ENCODE measurements at regions not wholly inside any gene's neighbourhood (a gene's known extent, or its start where the extent isn't known, plus 50 kb on each side); places are given as distances from the start of the nearest gene placed in this dataset.
"Not testable (repeated sequence)": the region's sequence is repeated elsewhere in the genome, so short reads cannot be mapped to it uniquely, and the experiment has no call there.

DNA sequence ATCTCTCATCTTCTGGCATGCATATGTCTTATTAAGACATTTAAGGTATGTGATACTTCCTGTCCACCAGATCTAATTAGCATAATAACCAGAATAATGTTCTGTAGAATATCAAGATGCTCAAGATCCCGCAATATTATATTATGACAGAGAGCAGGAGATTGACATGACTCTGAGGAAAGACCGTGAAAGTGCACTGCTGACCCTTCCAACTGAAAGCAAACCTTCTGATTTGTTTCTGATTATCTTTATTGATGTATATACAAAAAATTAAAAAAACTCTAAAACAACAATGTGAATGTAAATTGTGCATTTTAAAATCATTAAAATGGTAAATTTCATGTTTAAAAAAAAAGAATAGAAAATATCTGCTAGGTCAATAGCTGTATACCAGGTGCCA is 184.4 kb upstream of the TMEM45B start:
- H3K4me1 ChIP-seq (ENCODE audit: control insufficient read depth in 2 of 2, insufficient read depth in 2 of 2, low read length in 2 of 2), result no peaks in the 10 kb centered on the region
- no peaks in the 10 kb centered on the region for H3K27me3 ChIP-seq (ENCODE audit: control insufficient read depth in 2 of 2, insufficient read depth in 2 of 2, low read length in 2 of 2)
- H3K9me3 ChIP-seq (ENCODE audit: control insufficient read depth in 2 of 2, low read length in 2 of 2), result no peaks in the 10 kb centered on the region
- H3K9ac ChIP-seq (ENCODE audit: low read depth in 1 of 2, low read length in 2 of 2), result no peak overlapping the region
- H3K27ac ChIP-seq (ENCODE audit: low read depth in 2 of 2, low read length in 2 of 2), result no peak overlapping the region
- H3K4me3 ChIP-seq (ENCODE audit: low read length in 2 of 2), result no peak overlapping the region
- H3K36me3 ChIP-seq (ENCODE audit: control insufficient read depth in 2 of 2, insufficient read depth in 2 of 2, low read length in 2 of 2), result no peaks in the 10 kb centered on the region

DNA sequence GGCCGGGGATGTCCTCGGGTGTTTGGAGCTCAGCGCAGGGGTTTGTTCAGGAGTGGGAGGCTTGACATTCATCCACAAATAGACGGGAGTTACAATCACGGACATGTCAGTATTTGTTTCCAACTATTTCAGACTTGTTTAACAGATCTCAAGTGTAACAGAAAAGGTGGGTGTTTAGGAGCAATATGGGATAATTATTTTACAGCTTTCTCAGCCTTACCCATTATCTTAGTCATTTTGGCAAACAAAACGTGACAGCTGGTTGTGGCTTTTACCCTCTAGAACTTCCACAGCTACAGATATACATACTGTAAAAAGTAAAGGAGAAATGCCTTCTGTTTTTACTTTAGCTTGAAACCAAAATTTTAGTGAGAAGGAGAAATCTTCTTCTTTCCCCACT is 178.7 kb upstream of the TMEM45B start:
- Histone ChIP-seq H3K36me3 (ENCODE audit: control insufficient read depth in 2 of 2, insufficient read depth in 2 of 2, low read length in 2 of 2) (no peaks in the 10 kb centered on the region), H3K4me3 (ENCODE audit: low read length in 2 of 2) (no peak overlapping the region), H3K9ac (ENCODE audit: low read depth in 1 of 2, low read length in 2 of 2) (no peak overlapping the region), H3K27ac (ENCODE audit: low read depth in 2 of 2, low read length in 2 of 2) (no peak overlapping the region), H3K9me3 (ENCODE audit: control insufficient read depth in 2 of 2, low read length in 2 of 2) (no peaks in the 10 kb centered on the region), H3K4me1 (ENCODE audit: control insufficient read depth in 2 of 2, insufficient read depth in 2 of 2, low read length in 2 of 2) (no peaks in the 10 kb centered on the region), H3K27me3 (ENCODE audit: control insufficient read depth in 2 of 2, insufficient read depth in 2 of 2, low read length in 2 of 2) (peaks cover 3 to 8% of the 10 kb centered on the region in 2 donors)

DNA sequence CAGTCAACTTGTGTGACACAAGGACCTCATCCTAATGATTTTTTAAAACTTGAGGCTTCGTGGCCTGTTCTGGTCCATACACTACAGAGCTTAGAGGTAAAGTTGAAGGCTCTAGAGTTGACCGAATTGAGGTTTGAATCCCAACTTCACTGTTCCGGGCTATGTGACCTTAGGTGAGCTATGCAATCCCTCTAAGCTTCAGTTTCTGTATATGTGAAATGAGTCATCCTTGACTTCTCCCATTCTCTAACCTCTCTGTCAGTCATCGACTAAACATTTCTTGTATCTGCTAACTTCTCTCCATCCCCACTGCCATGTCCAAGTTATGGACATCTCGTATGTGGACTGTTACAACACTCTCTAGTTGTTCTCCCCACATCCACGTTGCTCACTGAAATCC is 178.2 kb upstream of the TMEM45B start:
- peaks cover 3 to 10% of the 10 kb centered on the region in 2 donors for H3K27me3 ChIP-seq (ENCODE audit: control insufficient read depth in 2 of 2, insufficient read depth in 2 of 2, low read length in 2 of 2)
- H3K4me1 ChIP-seq (ENCODE audit: control insufficient read depth in 2 of 2, insufficient read depth in 2 of 2, low read length in 2 of 2), result no peaks in the 10 kb centered on the region
- H3K36me3 ChIP-seq (ENCODE audit: control insufficient read depth in 2 of 2, insufficient read depth in 2 of 2, low read length in 2 of 2), result no peaks in the 10 kb centered on the region
- no peaks in the 10 kb centered on the region for H3K9me3 ChIP-seq (ENCODE audit: control insufficient read depth in 2 of 2, low read length in 2 of 2)
- H3K9ac ChIP-seq (ENCODE audit: low read depth in 1 of 2, low read length in 2 of 2), result no peak overlapping the region
- no peak overlapping the region for H3K27ac ChIP-seq (ENCODE audit: low read depth in 2 of 2, low read length in 2 of 2)
- H3K4me3 ChIP-seq (ENCODE audit: low read length in 2 of 2), result no peak overlapping the region

DNA sequence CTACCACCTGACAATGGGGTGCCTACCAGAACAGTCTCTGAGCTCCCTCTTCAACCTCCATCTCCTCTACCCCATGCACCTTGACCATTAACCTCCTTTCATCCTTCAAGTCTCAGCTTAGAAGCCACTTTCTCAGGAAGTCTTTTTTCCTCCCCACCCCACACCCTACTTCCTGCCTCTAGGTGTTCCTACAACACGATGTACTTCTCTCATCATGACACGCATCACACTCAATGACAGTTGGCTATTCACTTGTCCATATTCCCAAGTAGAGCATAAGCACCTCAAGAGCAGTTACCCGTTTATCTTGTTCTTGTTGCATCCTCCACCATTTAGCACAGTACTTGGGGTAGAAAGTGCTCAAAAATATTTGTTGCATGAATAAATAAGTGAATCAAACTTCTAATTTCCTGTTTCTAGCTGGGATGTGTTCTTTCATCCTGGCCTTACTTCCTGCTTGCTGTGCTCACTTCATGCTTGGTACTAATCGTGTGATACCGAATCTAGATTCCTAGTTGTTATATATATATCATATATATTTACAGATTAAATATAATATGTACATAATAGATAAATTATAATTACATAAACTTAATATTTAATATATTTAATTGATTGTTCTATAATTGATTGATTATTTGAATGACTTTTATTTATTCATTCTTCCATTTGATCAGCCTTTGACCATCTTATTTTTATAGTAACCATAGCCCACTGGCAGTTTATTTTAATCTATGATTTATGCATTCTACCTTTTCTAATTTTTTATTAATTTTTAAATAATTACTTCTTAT is 177.5 kb upstream of the TMEM45B start:
- H3K27me3 ChIP-seq (ENCODE audit: control insufficient read depth in 2 of 2, insufficient read depth in 2 of 2, low read length in 2 of 2), result peaks cover 3 to 12% of the 10 kb centered on the region in 2 donors
- H3K27ac ChIP-seq (ENCODE audit: low read depth in 2 of 2, low read length in 2 of 2), result no peak overlapping the region
- H3K36me3 ChIP-seq (ENCODE audit: control insufficient read depth in 2 of 2, insufficient read depth in 2 of 2, low read length in 2 of 2), result no peaks in the 10 kb centered on the region
- H3K4me3 ChIP-seq (ENCODE audit: low read length in 2 of 2), result no peak overlapping the region
- no peaks in the 10 kb centered on the region for H3K9me3 ChIP-seq (ENCODE audit: control insufficient read depth in 2 of 2, low read length in 2 of 2)
- no peaks in the 10 kb centered on the region for H3K4me1 ChIP-seq (ENCODE audit: control insufficient read depth in 2 of 2, insufficient read depth in 2 of 2, low read length in 2 of 2)
- no peak overlapping the region for H3K9ac ChIP-seq (ENCODE audit: low read depth in 1 of 2, low read length in 2 of 2)

DNA sequence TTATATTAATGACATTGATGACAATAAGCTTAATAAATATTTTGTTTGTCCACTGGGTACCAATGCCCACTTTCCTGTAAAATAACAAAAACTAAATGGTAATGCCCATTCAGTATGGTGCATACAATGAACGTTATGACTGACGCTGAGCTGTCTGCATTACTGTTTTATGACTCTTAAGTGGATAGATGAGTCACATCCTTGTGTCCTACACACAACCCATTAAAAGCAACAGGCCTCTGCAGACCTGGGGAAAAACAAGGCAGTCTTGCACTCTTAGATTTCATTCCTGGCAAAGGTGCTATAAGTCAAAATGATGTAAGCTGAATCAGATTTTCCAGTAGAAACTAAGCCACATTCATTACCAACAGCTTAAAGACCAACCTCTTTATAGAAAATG is 176.3 kb upstream of the TMEM45B start:
- no peak overlapping the region for H3K4me3 ChIP-seq (ENCODE audit: low read length in 2 of 2)
- H3K27me3 ChIP-seq (ENCODE audit: control insufficient read depth in 2 of 2, insufficient read depth in 2 of 2, low read length in 2 of 2), result peaks cover 6 to 18% of the 10 kb centered on the region in 2 donors
- no peaks in the 10 kb centered on the region for H3K36me3 ChIP-seq (ENCODE audit: control insufficient read depth in 2 of 2, insufficient read depth in 2 of 2, low read length in 2 of 2)
- no peak overlapping the region for H3K27ac ChIP-seq (ENCODE audit: low read depth in 2 of 2, low read length in 2 of 2)
- H3K9me3 ChIP-seq (ENCODE audit: control insufficient read depth in 2 of 2, low read length in 2 of 2), result no peaks in the 10 kb centered on the region
- H3K9ac ChIP-seq (ENCODE audit: low read depth in 1 of 2, low read length in 2 of 2), result no peak overlapping the region
- H3K4me1 ChIP-seq (ENCODE audit: control insufficient read depth in 2 of 2, insufficient read depth in 2 of 2, low read length in 2 of 2), result no peaks in the 10 kb centered on the region

DNA sequence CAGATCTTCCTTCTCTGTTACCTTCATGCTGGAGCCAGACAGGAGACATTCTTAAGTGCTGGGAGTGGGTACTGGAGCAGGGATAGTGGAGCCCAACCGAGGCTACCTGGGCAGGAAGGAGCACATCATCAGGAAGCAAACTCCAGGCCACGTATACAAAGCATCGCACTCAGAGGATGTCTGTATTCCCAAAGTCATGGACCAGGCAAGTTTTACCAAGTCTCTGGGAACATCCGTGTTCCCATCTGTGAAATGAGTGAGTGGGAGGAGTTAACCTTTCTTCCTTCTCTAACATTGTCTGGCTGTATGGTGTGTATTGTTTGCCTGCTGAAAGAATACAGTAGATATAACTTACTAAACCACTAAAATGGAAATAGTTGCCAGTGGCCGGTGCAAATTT is 175.0 kb upstream of the TMEM45B start:
- Histone ChIP-seq H3K27ac (ENCODE audit: low read depth in 2 of 2, low read length in 2 of 2) (no peak overlapping the region), H3K4me1 (ENCODE audit: control insufficient read depth in 2 of 2, insufficient read depth in 2 of 2, low read length in 2 of 2) (no peaks in the 10 kb centered on the region), H3K36me3 (ENCODE audit: control insufficient read depth in 2 of 2, insufficient read depth in 2 of 2, low read length in 2 of 2) (no peaks in the 10 kb centered on the region), H3K9ac (ENCODE audit: low read depth in 1 of 2, low read length in 2 of 2) (no peak overlapping the region), H3K9me3 (ENCODE audit: control insufficient read depth in 2 of 2, low read length in 2 of 2) (no peaks in the 10 kb centered on the region), H3K27me3 (ENCODE audit: control insufficient read depth in 2 of 2, insufficient read depth in 2 of 2, low read length in 2 of 2) (peaks cover 7 to 23% of the 10 kb centered on the region in 2 donors), H3K4me3 (ENCODE audit: low read length in 2 of 2) (no peak overlapping the region)

DNA sequence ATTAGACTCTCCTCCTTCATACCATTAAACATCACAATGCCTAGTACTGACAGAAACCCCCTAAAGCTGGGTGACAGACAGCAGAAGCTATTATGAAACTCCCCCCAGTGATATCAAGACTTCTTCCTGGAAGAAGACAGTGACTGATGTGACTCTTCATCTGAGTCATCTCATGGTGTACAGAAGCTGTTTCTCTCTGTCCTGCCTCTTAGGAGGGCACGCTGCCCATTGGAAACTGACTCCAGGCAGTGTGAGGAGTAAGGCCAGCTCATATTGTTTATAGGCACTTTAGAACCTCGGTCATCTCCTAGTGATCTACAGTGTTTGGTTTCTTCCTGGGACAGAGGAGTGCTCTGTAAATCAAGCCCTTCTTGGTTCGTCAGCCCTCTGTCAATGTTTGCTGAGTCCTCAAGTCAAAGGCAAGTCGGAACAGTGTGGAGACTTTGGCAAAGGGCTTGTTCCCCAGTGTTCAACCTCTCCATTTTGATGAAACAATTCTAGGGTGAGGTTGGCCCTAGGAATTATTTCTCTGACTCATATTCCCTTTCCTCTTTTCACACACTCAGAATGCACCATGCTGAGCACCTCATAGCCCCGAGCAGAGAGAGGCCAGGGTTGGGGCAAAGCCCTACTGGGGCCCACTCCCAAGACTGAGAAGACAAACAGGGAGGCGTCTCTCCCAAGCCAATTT is 172.5 kb upstream of the TMEM45B start:
- Histone ChIP-seq H3K4me3 (ENCODE audit: low read length in 2 of 2) (no peak overlapping the region), H3K27ac (ENCODE audit: low read depth in 2 of 2, low read length in 2 of 2) (no peak overlapping the region), H3K9ac (ENCODE audit: low read depth in 1 of 2, low read length in 2 of 2) (no peak overlapping the region), H3K4me1 (ENCODE audit: control insufficient read depth in 2 of 2, insufficient read depth in 2 of 2, low read length in 2 of 2) (no peaks in the 10 kb centered on the region), H3K9me3 (ENCODE audit: control insufficient read depth in 2 of 2, low read length in 2 of 2) (no peaks in the 10 kb centered on the region), H3K36me3 (ENCODE audit: control insufficient read depth in 2 of 2, insufficient read depth in 2 of 2, low read length in 2 of 2) (no peaks in the 10 kb centered on the region), H3K27me3 (ENCODE audit: control insufficient read depth in 2 of 2, insufficient read depth in 2 of 2, low read length in 2 of 2) (peaks cover 7 to 19% of the 10 kb centered on the region in 2 donors)

DNA sequence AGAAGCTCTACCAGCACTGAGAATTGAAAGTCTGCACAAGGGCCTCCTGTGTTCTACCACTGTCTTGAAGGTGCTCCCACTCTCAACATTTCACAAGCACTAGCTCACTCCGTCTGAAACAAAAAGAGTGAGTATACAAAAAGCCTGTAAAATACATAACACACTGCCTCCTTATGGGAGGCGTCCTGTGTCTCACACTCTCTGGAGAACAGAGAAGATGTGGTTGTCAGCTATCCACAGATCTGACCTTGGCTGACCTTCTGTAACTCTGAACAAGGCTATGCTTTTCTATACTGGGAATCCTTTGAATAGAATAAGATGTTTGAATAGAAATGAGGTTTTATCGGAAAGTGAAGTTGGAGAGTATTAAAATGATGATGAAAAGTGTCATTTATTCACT is 171.3 kb upstream of the TMEM45B start:
- peaks cover 7 to 19% of the 10 kb centered on the region in 2 donors for H3K27me3 ChIP-seq (ENCODE audit: control insufficient read depth in 2 of 2, insufficient read depth in 2 of 2, low read length in 2 of 2)
- H3K9me3 ChIP-seq (ENCODE audit: control insufficient read depth in 2 of 2, low read length in 2 of 2), result no peaks in the 10 kb centered on the region
- no peak overlapping the region for H3K4me3 ChIP-seq (ENCODE audit: low read length in 2 of 2)
- H3K4me1 ChIP-seq (ENCODE audit: control insufficient read depth in 2 of 2, insufficient read depth in 2 of 2, low read length in 2 of 2), result no peaks in the 10 kb centered on the region
- H3K27ac ChIP-seq (ENCODE audit: low read depth in 2 of 2, low read length in 2 of 2), result no peak overlapping the region
- H3K36me3 ChIP-seq (ENCODE audit: control insufficient read depth in 2 of 2, insufficient read depth in 2 of 2, low read length in 2 of 2), result no peaks in the 10 kb centered on the region
- no peak overlapping the region for H3K9ac ChIP-seq (ENCODE audit: low read depth in 1 of 2, low read length in 2 of 2)

DNA sequence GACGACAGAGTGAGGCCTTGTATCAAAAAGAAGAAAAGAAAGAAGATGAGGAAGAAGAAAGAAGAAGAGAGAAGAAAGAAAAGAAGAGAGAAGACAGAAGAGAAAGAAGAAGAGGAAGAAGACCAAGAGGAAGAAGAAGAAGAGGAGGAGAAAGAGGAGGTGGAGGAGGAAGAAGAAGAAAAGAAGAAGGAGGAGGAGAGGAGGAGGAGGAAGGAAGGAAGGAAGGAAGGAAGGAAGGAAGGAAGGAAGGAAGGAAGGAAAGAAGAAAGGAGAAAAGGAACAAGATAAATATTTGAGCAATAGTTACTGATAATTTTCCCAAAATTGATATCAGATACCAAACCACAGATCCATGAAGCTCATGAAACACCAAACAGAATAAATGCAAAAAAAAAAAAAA is 169.7 kb upstream of the TMEM45B start:
- H3K9me3 ChIP-seq (ENCODE audit: control insufficient read depth in 2 of 2, low read length in 2 of 2), result no peaks in the 10 kb centered on the region
- H3K27me3 ChIP-seq (ENCODE audit: control insufficient read depth in 2 of 2, insufficient read depth in 2 of 2, low read length in 2 of 2), result peaks cover 4 to 19% of the 10 kb centered on the region in 2 donors
- no peaks in the 10 kb centered on the region for H3K36me3 ChIP-seq (ENCODE audit: control insufficient read depth in 2 of 2, insufficient read depth in 2 of 2, low read length in 2 of 2)
- no peak overlapping the region for H3K27ac ChIP-seq (ENCODE audit: low read depth in 2 of 2, low read length in 2 of 2)
- H3K4me1 ChIP-seq (ENCODE audit: control insufficient read depth in 2 of 2, insufficient read depth in 2 of 2, low read length in 2 of 2), result no peaks in the 10 kb centered on the region
- H3K9ac ChIP-seq (ENCODE audit: low read depth in 1 of 2, low read length in 2 of 2), result no peak overlapping the region
- H3K4me3 ChIP-seq (ENCODE audit: low read length in 2 of 2), result no peak overlapping the region

DNA sequence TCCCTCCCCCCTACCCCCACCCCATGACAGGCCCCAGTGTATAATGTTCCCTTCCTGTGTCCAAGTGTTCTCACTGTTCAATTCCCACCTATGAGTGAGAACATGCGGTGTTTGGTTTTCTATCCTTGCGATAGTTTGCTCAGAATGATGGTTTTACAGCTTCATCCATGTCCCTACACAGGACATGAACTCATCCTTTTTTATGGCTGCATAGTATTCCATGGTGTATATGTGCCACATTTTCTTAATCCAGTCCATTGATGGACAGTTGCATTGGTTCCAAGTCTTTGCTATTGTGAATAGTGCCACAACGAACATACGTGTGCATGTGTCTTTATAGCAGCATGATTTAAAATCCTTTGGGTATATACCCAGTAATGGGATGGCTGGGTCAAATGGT is 165.6 kb upstream of the TMEM45B start:
- not testable (repeated sequence) for H3K4me3 ChIP-seq (ENCODE audit: low read length in 2 of 2); H3K27ac ChIP-seq (ENCODE audit: low read depth in 2 of 2, low read length in 2 of 2); H3K27me3 ChIP-seq (ENCODE audit: control insufficient read depth in 2 of 2, insufficient read depth in 2 of 2, low read length in 2 of 2); H3K4me1 ChIP-seq (ENCODE audit: control insufficient read depth in 2 of 2, insufficient read depth in 2 of 2, low read length in 2 of 2); H3K36me3 ChIP-seq (ENCODE audit: control insufficient read depth in 2 of 2, insufficient read depth in 2 of 2, low read length in 2 of 2); H3K9me3 ChIP-seq (ENCODE audit: control insufficient read depth in 2 of 2, low read length in 2 of 2); H3K9ac ChIP-seq (ENCODE audit: low read depth in 1 of 2, low read length in 2 of 2)

Data from mucosa of rectum (tissue), 2 donors.